NAMALWA (cell line): ENCODE measurements at regions not wholly inside any gene's neighbourhood (a gene's known extent, or its start where the extent isn't known, plus 50 kb on each side); places are given as distances from the start of the nearest gene placed in this dataset.

Experiments
- DNase-seq: peaks from one replicate; pipeline ENCODE4 v3.0.0-alpha.2; 2015; ENCODE audit warnings: low spot score

- DNase-seq = no peak
Measured at GRCh38 chr14:98298481-98299244, 973.3 kb downstream of the BCL11B start.

GRCh38 chr14:98301681-98302080 lies 970.3 kb downstream of the BCL11B start:
- DNase-seq = no peak

GRCh38 chr14:98304574-98304973 lies 967.4 kb downstream of the BCL11B start:
- no peak for DNase-seq

GRCh38 chr14:98309591-98309990 lies 962.4 kb downstream of the BCL11B start:
- no peak for DNase-seq

- no peak for DNase-seq
Measured at GRCh38 chr14:98312006-98312405, 960.0 kb downstream of the BCL11B start.

- DNase-seq = no peak
Measured at GRCh38 chr14:98321841-98322240, 950.2 kb downstream of the BCL11B start.

GRCh38 chr14:98323836-98324235 lies 948.2 kb downstream of the BCL11B start:
- DNase-seq = no peak

- DNase-seq = no peak
Measured at GRCh38 chr14:98325761-98326160, 946.2 kb downstream of the BCL11B start.

GRCh38 chr14:98328496-98328895 lies 943.5 kb downstream of the BCL11B start:
- DNase-seq = no peak

GRCh38 chr14:98334186-98334585 lies 937.8 kb downstream of the BCL11B start:
- no peak for DNase-seq

GRCh38 chr14:98341211-98341610 lies 930.8 kb downstream of the BCL11B start:
- DNase-seq = no peak

- no peak for DNase-seq
Measured at GRCh38 chr14:98345161-98345560, 926.8 kb downstream of the BCL11B start.

- no peak for DNase-seq
Measured at GRCh38 chr14:98347686-98348085, 924.3 kb downstream of the BCL11B start.

GRCh38 chr14:98348505-98348904 lies 923.5 kb downstream of the BCL11B start:
- DNase-seq = no peak

GRCh38 chr14:98350213-98350612 lies 921.8 kb downstream of the BCL11B start:
- no peak for DNase-seq

- no peak for DNase-seq
Measured at GRCh38 chr14:98364961-98365360, 907.0 kb downstream of the BCL11B start.

- no peak for DNase-seq
Measured at GRCh38 chr14:98366429-98366828, 905.6 kb downstream of the BCL11B start.

- no peak for DNase-seq
Measured at GRCh38 chr14:98368221-98368620, 903.8 kb downstream of the BCL11B start.

GRCh38 chr14:98368916-98369315 lies 903.1 kb downstream of the BCL11B start:
- DNase-seq = no peak

GRCh38 chr14:98369344-98369743 lies 902.7 kb downstream of the BCL11B start:
- no peak for DNase-seq

- DNase-seq = no peak
Measured at GRCh38 chr14:98370352-98370751, 901.6 kb downstream of the BCL11B start.

GRCh38 chr14:98371141-98371540 lies 900.9 kb downstream of the BCL11B start:
- DNase-seq = no peak

- no peak for DNase-seq
Measured at GRCh38 chr14:98374136-98374535, 897.9 kb downstream of the BCL11B start.

- DNase-seq = no peak
Measured at GRCh38 chr14:98375566-98375965, 896.4 kb downstream of the BCL11B start.
